ENCODE measurements at regions not wholly inside any gene's neighbourhood (a gene's known extent, or its start where the extent isn't known, plus 50 kb on each side); places are given as distances from the start of the nearest gene placed in this dataset.

DNA sequence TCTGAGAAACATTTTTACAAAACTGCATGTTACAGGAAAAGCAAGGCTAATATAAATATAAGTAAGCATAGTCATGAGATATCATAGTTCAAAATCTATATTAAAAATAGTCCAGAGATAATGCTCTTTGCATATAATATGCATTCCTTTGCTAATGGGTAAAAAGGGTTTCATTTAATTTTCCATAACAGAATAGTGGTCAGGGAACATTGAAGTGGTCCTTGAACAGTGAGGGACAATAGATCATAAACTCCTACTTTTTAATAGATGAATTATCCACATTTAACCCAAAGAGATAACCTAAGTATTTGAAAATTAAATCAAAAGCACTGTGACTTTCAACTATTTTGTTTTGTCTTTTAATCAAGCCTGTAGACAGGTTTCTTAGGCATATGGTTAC is 243.1 kb upstream of the ADGRB3 start:
- H3K27ac ChIP-seq (ENCODE audit: low read depth, low read length): no peak overlapping the region
- H3K36me3 ChIP-seq (ENCODE audit: insufficient read depth, low read length): no peaks in the 10 kb centered on the region
- H3K4me3 ChIP-seq (ENCODE audit: low read length in 2 of 2): no peak overlapping the region
- no peaks in the 10 kb centered on the region for H3K4me1 Mint-ChIP-seq
- H3K9me3 ChIP-seq (ENCODE audit: control insufficient read depth in 1 of 2, low read length in 2 of 2): no peaks in the 10 kb centered on the region
- H3K36me3 Mint-ChIP-seq: no peaks in the 10 kb centered on the region
- H3K9me3 Mint-ChIP-seq: peaks cover 0 to 19% (median 4%) of the 10 kb centered on the region in 8 donors
- no peak overlapping the region for H3K4me3 Mint-ChIP-seq
- no peak overlapping the region for H3K27ac Mint-ChIP-seq
- ChIA-PET POLR2A (ENCODE audit: partially characterized antibody) (no interaction called here), CTCF (ENCODE audit: partially characterized antibody) (no interaction called here)
- intact Hi-C loops (cut with micrococcal nuclease): no loop called here
- H3K4me1 ChIP-seq (ENCODE audit: insufficient read depth, low read length): no peaks in the 10 kb centered on the region
- no peak for DNase-seq
- H3K27me3 ChIP-seq (ENCODE audit: insufficient read depth, low read length): no peaks in the 10 kb centered on the region
- H3K27me3 Mint-ChIP-seq: no peaks in the 10 kb centered on the region

DNA sequence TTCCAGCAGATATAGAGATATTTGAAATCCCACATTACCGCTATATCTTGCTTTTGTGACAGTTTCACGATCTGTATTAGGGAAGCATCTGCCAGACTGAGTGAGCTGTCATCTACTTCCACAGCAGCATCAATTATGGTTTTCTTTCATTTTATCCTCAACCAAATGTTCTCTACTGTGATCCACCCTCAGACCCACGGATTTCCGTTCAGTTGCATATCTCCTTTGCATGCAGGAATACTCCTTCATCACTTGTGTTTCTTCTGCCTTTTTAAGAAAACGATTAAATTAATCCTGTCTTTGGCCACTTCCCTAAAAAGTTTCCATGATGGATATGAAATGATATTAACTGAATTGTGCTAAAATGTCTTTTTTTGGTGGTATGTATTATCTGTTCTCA is 262.1 kb upstream of the ADGRB3 start:
- H3K4me1 Mint-ChIP-seq: no peaks in the 10 kb centered on the region
- peaks cover 0 to 10% (median 2%) of the 10 kb centered on the region in 8 donors for H3K9me3 Mint-ChIP-seq
- Histone ChIP-seq H3K36me3 (ENCODE audit: insufficient read depth, low read length) (no peaks in the 10 kb centered on the region), H3K4me3 (ENCODE audit: low read length in 2 of 2) (no peak overlapping the region), H3K4me1 (ENCODE audit: insufficient read depth, low read length) (no peaks in the 10 kb centered on the region), H3K9me3 (ENCODE audit: control insufficient read depth in 1 of 2, low read length in 2 of 2) (no peaks in the 10 kb centered on the region), H3K27ac (ENCODE audit: low read depth, low read length) (no peak overlapping the region), H3K27me3 (ENCODE audit: insufficient read depth, low read length) (no peaks in the 10 kb centered on the region)
- CTCF ChIA-PET (ENCODE audit: partially characterized antibody): no interaction called here
- POLR2A ChIA-PET (ENCODE audit: partially characterized antibody): no interaction called here
- DNase-seq: no peak
- no peak overlapping the region for H3K27ac Mint-ChIP-seq
- H3K36me3 Mint-ChIP-seq: no peaks in the 10 kb centered on the region
- H3K27me3 Mint-ChIP-seq: no peaks in the 10 kb centered on the region
- intact Hi-C loops (cut with micrococcal nuclease): no loop called here
- no peak overlapping the region for H3K4me3 Mint-ChIP-seq

DNA sequence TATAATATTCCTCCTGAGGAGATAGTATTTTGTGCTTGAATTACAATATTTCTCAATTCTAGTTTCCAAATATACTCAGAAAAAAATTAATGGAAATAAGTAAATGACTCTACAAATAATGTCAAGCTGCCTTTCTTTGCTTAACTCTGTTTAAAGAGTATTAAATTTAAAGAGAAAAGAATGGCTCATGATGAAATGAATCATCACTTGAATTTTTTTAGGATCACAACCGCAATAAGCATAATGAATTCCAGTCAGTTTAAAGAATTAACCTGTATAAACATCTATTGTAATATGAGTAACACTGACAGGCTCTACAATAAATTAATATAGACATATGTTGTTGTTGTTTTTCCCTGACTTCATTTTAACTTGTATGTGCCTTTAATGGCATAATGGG is 266.2 kb upstream of the ADGRB3 start:
- H3K4me3 Mint-ChIP-seq: no peak overlapping the region
- H3K9me3 ChIP-seq (ENCODE audit: control insufficient read depth in 1 of 2, low read length in 2 of 2): no peaks in the 10 kb centered on the region
- no peak for DNase-seq
- no peak overlapping the region for H3K4me3 ChIP-seq (ENCODE audit: low read length in 2 of 2)
- H3K9me3 Mint-ChIP-seq: peaks cover 0 to 13% (median 6%) of the 10 kb centered on the region in 8 donors
- no peak overlapping the region for H3K27ac ChIP-seq (ENCODE audit: low read depth, low read length)
- ChIA-PET POLR2A (ENCODE audit: partially characterized antibody) (no interaction called here), CTCF (ENCODE audit: partially characterized antibody) (no interaction called here)
- no peaks in the 10 kb centered on the region for H3K4me1 Mint-ChIP-seq
- H3K4me1 ChIP-seq (ENCODE audit: insufficient read depth, low read length): no peaks in the 10 kb centered on the region
- H3K36me3 Mint-ChIP-seq: no peaks in the 10 kb centered on the region
- no peaks in the 10 kb centered on the region for H3K27me3 ChIP-seq (ENCODE audit: insufficient read depth, low read length)
- no peaks in the 10 kb centered on the region for H3K27me3 Mint-ChIP-seq
- H3K36me3 ChIP-seq (ENCODE audit: insufficient read depth, low read length): no peaks in the 10 kb centered on the region
- intact Hi-C loops (cut with micrococcal nuclease): no loop called here
- no peak overlapping the region for H3K27ac Mint-ChIP-seq

DNA sequence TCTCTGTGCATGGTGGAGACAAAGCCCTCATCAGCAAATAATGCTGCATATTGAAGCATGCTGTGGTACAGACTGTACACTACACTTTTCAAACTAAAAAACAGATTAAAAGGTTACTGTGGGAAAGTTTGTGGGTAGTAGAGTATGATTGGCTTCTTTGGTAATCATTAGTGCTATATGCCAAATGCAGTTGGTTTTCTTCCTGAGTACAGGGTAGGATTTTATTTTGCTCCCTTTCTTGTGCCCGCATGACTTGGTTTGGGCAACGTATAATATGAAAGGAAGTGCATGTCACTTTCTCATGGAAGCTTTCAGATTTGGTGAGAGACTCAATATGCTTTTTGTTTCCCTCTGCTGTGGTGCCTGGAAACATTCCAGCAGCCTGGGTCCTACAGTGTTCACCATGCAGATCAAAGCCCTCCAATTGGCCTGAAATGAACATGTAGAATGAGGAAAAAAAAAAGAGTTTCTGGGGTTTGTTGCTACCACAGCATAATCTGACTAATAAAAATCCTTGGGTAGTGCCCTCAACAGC is 270.7 kb upstream of the ADGRB3 start:
- ChIA-PET CTCF (ENCODE audit: partially characterized antibody) (no interaction called here), POLR2A (ENCODE audit: partially characterized antibody) (no interaction called here)
- DNase-seq: no peak
- no peaks in the 10 kb centered on the region for H3K27me3 ChIP-seq (ENCODE audit: insufficient read depth, low read length)
- H3K9me3 ChIP-seq (ENCODE audit: control insufficient read depth in 1 of 2, low read length in 2 of 2): no peaks in the 10 kb centered on the region
- H3K27ac ChIP-seq (ENCODE audit: low read depth, low read length): no peak overlapping the region
- H3K36me3 ChIP-seq (ENCODE audit: insufficient read depth, low read length): no peaks in the 10 kb centered on the region
- Mint-ChIP-seq H3K27ac (no peak overlapping the region), H3K9me3 (peaks cover 0 to 15% (median 10%) of the 10 kb centered on the region in 8 donors), H3K36me3 (no peaks in the 10 kb centered on the region), H3K27me3 (no peaks in the 10 kb centered on the region), H3K4me3 (no peak overlapping the region), H3K4me1 (no peaks in the 10 kb centered on the region)
- intact Hi-C loops (cut with micrococcal nuclease): no loop called here
- H3K4me3 ChIP-seq (ENCODE audit: low read length in 2 of 2): no peak overlapping the region
- H3K4me1 ChIP-seq (ENCODE audit: insufficient read depth, low read length): no peaks in the 10 kb centered on the region

DNA sequence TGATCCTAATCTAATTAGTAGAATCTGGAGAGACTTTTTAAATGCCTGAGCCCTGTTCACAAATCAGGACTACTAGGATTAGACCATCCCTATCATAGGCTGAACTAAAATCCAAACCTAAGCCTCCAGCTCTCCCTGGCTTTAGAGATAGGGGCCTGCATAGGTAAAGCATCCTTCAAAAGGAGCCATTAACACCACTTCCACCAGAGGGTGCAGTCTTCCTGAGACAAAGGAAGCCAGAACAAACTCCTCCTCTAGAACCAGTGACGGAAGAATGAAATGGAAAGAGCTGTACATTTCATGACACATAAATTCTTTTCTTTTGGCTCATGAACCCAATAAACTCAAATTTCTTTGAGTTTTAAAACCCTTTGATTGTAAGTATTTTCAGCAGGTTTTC is 291.2 kb upstream of the ADGRB3 start:
- Histone ChIP-seq H3K27ac (ENCODE audit: low read depth, low read length) (no peak overlapping the region), H3K9me3 (ENCODE audit: control insufficient read depth in 1 of 2, low read length in 2 of 2) (no peaks in the 10 kb centered on the region), H3K4me1 (ENCODE audit: insufficient read depth, low read length) (no peaks in the 10 kb centered on the region), H3K27me3 (ENCODE audit: insufficient read depth, low read length) (no peaks in the 10 kb centered on the region), H3K36me3 (ENCODE audit: insufficient read depth, low read length) (no peaks in the 10 kb centered on the region), H3K4me3 (ENCODE audit: low read length in 2 of 2) (no peak overlapping the region)
- Mint-ChIP-seq H3K27ac (no peak overlapping the region), H3K27me3 (no peaks in the 10 kb centered on the region), H3K36me3 (no peaks in the 10 kb centered on the region), H3K4me1 (no peaks in the 10 kb centered on the region), H3K9me3 (peaks cover 0 to 4% (median under 1%) of the 10 kb centered on the region in 8 donors), H3K4me3 (no peak overlapping the region)
- intact Hi-C loops (cut with micrococcal nuclease): no loop called here
- no peak for DNase-seq
- ChIA-PET POLR2A (ENCODE audit: partially characterized antibody) (no interaction called here), CTCF (ENCODE audit: partially characterized antibody) (no interaction called here)

DNA sequence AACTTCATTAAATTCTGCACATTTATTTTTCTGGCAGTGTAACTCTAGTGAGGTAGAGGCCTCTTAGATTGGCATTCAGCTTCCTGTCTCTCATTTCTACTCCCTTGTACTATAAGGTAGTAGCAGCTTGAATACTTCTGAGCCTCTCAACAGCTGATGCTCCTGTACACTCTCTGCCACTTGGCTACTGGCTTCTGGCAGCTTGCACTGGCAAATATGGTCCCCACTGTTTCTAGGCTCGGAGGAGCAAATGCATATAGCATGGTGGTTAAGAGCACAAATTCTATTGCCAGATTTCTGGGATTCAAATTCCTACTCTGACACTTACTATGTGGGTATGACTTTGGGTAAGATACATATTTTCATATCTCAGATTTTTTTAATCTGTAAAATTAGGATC is 292.8 kb upstream of the ADGRB3 start:
- no peak overlapping the region for H3K27ac ChIP-seq (ENCODE audit: low read depth, low read length)
- H3K4me3 Mint-ChIP-seq: no peak overlapping the region
- DNase-seq: no peak
- H3K27me3 ChIP-seq (ENCODE audit: insufficient read depth, low read length): no peaks in the 10 kb centered on the region
- H3K36me3 Mint-ChIP-seq: no peaks in the 10 kb centered on the region
- CTCF ChIA-PET (ENCODE audit: partially characterized antibody): no interaction called here
- peaks cover 0 to 3% (median 0%) of the 10 kb centered on the region in 8 donors for H3K9me3 Mint-ChIP-seq
- H3K9me3 ChIP-seq (ENCODE audit: control insufficient read depth in 1 of 2, low read length in 2 of 2): no peaks in the 10 kb centered on the region
- no peak overlapping the region for H3K27ac Mint-ChIP-seq
- H3K36me3 ChIP-seq (ENCODE audit: insufficient read depth, low read length): no peaks in the 10 kb centered on the region
- H3K27me3 Mint-ChIP-seq: no peaks in the 10 kb centered on the region
- no peaks in the 10 kb centered on the region for H3K4me1 ChIP-seq (ENCODE audit: insufficient read depth, low read length)
- H3K4me1 Mint-ChIP-seq: no peaks in the 10 kb centered on the region
- POLR2A ChIA-PET (ENCODE audit: partially characterized antibody): no interaction called here
- intact Hi-C loops (cut with micrococcal nuclease): no loop called here
- no peak overlapping the region for H3K4me3 ChIP-seq (ENCODE audit: low read length in 2 of 2)

DNA sequence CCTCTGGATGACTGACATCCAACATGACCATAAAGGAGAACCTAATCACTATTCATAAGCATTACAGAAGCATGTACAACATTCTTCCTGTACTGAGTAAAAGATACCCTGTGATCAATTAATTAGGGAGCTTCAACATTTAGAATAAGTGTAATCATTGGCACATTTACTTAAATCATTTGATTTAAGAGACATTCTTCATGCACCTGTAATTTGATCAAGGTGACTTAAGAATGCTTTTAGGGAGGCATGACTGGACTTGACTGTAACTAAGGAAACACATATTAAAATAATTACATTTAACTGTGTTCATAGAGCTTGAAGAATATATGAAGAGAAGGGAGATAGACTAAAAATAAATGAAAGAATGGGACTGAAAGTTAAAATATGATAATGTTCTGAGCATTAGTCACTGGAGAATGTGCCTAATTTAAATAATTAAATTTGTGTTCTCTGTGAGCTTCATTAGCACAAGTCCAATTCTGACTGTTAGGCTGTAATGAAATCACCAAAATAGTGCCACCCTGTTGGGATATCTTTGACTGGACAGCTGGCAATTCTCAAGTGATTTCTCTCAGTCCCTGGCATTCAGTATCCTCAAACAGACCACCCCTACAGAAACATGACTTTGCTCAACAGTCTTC is 295.5 kb upstream of the ADGRB3 start:
- no peaks in the 10 kb centered on the region for H3K27me3 ChIP-seq (ENCODE audit: insufficient read depth, low read length)
- no peak overlapping the region for H3K27ac Mint-ChIP-seq
- no peak for DNase-seq
- H3K9me3 ChIP-seq (ENCODE audit: control insufficient read depth in 1 of 2, low read length in 2 of 2): no peaks in the 10 kb centered on the region
- no peak overlapping the region for H3K27ac ChIP-seq (ENCODE audit: low read depth, low read length)
- no peaks in the 10 kb centered on the region for H3K4me1 ChIP-seq (ENCODE audit: insufficient read depth, low read length)
- peaks cover 0 to 3% (median 0%) of the 10 kb centered on the region in 8 donors for H3K9me3 Mint-ChIP-seq
- intact Hi-C loops (cut with micrococcal nuclease): no loop called here
- no peaks in the 10 kb centered on the region for H3K36me3 ChIP-seq (ENCODE audit: insufficient read depth, low read length)
- ChIA-PET CTCF (ENCODE audit: partially characterized antibody) (no interaction called here), POLR2A (ENCODE audit: partially characterized antibody) (no interaction called here)
- no peaks in the 10 kb centered on the region for H3K36me3 Mint-ChIP-seq
- H3K27me3 Mint-ChIP-seq: no peaks in the 10 kb centered on the region
- H3K4me1 Mint-ChIP-seq: no peaks in the 10 kb centered on the region
- no peak overlapping the region for H3K4me3 Mint-ChIP-seq
- no peak overlapping the region for H3K4me3 ChIP-seq (ENCODE audit: low read length in 2 of 2)

DNA sequence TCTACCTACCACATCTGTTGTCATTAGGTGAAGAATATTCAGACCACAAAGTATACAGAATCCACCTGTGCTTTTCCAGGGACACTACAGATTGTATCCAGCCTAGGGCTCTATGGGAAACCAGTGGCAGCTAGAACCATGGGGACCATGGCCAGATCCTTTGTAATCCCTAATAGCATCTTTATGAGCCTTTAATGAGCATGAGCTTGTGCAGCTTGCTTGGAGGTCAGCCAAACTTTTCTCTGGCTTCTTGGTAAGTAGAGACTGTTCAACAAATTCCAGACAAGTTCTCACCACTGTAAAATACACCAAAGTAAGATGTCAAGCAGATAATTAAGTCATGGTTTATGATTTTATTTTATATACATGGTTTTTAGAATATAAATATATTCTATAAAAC is 301.6 kb upstream of the ADGRB3 start:
- no peaks in the 10 kb centered on the region for H3K36me3 Mint-ChIP-seq
- no peak for DNase-seq
- no peaks in the 10 kb centered on the region for H3K4me1 Mint-ChIP-seq
- Histone ChIP-seq H3K27me3 (ENCODE audit: insufficient read depth, low read length) (no peaks in the 10 kb centered on the region), H3K27ac (ENCODE audit: low read depth, low read length) (no peak overlapping the region), H3K4me3 (ENCODE audit: low read length in 2 of 2) (no peak overlapping the region), H3K9me3 (ENCODE audit: control insufficient read depth in 1 of 2, low read length in 2 of 2) (no peaks in the 10 kb centered on the region), H3K36me3 (ENCODE audit: insufficient read depth, low read length) (no peaks in the 10 kb centered on the region), H3K4me1 (ENCODE audit: insufficient read depth, low read length) (no peaks in the 10 kb centered on the region)
- ChIA-PET CTCF (ENCODE audit: partially characterized antibody) (no interaction called here), POLR2A (ENCODE audit: partially characterized antibody) (no interaction called here)
- H3K27me3 Mint-ChIP-seq: no peaks in the 10 kb centered on the region
- intact Hi-C loops (cut with micrococcal nuclease): no loop called here
- H3K9me3 Mint-ChIP-seq: peaks cover 0 to 4% (median 1%) of the 10 kb centered on the region in 8 donors
- H3K4me3 Mint-ChIP-seq: no peak overlapping the region
- no peak overlapping the region for H3K27ac Mint-ChIP-seq
